GM18520 (cell line): ENCODE measurements at regions not wholly inside any gene's neighbourhood (a gene's known extent, or its start where the extent isn't known, plus 50 kb on each side); places are given as distances from the start of the nearest gene placed in this dataset.

Source experiments
- ATAC-seq: cut with Tn5 transposase; IDR thresholded peaks from one replicate; pipeline ENCODE4 v1.9.1; 2021; ENCODE audit not compliant: unreplicated experiment

DNA sequence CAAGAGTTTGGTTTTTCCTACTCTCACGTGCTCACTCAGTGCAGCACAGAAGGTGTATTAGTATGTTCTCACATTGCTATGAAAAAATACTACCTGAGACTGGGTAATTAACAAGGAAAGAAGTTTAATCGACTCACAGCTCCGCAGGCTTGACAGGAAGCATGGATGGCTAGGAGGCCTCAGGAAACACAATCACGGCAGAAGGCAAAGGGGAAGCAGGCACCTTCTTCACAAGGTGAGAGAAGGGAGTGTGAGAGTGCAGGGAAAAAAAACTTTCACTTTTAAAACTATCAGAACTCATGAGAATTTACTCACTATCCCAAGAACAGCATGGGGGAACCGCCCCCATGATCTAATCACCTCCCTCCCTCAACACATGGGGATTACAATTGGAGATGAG, 185.8 kb upstream of the TMPO start:
- ATAC-seq: no peak

DNA sequence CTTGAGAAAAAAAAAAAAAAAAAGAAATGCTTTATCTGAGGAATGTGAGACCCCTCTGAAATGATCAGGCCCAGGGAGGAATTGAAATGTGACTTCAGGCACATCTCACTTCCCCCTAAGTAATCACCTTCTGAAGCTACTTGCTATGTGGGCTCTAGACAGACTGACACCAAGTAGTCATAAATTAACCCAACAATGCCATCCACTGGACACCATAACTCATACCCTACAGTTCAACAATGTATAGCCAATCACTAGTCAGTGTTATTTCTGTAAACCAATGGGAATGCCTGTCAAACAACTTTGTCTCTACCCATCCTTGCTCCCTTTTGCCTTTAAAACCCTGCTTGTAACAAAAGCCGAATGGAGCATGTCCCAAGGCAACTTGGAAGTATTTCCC, 182.7 kb upstream of the TMPO start:
- peak; percentile 60 for ATAC-seq

DNA sequence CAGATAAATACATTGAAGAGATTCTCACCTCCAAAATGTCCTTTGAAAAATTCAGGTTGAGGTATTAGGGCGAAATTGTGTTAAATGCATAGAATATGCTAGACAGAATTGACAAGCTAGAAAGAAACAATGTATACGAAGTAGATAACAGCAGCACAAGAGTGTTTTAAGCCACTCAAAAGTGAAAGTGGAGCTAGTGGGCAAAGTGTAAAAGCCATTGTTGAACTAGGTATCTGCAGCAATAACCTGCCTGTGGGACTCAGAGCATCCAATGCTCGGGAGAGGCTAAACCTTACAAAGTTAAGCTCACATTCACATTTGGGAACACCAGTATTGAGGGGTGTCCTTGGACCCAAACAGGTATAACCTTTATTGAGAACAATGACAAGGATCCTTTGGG, 180.6 kb upstream of the TMPO start:
- no peak for ATAC-seq

DNA sequence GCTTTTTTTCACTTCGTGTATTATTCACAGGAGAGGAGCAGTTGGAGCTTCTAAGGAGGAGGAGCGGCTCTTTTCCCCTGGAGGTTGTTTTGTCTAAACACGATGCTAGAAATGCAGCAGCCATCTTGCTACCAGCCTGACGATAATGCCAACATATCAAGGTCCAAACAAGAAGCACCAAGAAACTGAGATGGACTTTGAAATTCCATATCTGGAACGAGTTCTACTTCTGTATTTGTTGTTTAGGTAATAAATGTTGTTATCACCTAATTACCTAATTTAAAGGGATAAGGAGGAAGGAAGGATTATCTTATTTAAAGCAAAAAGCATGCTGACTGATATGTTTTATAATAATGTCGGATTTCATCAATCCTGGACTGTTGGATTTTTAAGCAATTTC, 174.4 kb upstream of the TMPO start:
- ATAC-seq: no peak

DNA sequence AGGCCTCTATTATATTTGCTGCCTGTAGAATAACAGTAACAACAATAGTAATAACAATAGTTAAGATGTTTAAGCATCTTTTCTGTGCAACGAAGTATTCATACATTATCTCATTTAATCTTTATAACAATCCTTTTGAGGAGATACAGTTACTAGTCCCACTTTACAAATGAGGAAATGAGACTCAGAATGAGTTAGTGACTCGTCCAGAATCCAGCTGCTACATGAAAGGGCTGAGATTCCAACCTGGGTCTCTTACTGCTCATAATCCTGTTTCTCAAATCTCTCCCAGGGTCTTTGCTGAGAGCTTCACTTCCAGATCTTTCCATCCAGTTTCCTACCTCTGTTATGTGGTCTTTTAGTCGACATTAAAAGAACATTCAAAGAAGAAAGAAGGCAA, 173.7 kb upstream of the TMPO start:
- ATAC-seq: no peak

- no peak for ATAC-seq
These were observed 172.3 kb upstream of the TMPO start for GRCh38 chr12:98343002-98343567.

DNA sequence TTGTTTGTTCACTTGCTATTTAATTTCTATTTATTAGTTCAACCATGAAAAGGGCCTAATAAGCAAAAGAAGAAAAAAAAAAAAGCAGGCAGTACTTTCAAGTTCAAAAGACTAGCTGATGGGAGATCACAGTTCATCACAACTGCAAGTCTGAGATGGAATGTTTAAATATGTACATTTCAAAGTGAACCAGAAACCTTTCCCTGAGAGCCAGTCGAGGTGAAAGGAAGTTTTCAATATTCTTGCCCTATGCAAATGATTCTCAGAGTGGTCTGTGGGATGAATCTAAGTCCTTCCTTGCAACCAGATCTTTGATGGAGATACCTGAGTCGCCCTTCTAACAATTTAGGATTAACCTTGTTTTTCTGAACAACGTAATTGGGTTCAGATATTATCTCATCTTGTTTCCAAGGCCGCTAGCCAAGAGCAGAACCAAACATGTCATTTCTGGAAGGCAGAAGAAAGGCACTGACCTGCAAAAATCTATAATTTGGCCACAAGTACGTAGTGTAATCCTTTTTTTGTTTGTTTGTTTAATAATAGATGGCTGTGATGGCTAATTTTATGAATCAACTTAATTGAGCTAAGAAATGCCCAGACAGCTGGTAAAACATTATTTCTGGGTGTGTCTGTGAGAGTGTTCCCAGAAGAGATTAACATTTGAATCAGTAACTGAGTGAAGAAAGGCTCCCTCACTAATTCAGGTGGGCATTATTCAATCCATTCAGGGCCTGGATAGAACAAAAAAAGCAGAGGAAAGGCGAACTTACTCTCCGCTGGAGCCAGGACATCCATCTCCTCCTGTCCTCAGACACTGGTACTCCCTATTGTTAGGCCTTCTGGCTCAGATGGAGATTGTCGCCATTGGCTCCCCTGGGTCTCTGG, 171.1 kb upstream of the TMPO start:
- no peak for ATAC-seq

- no peak for ATAC-seq
These were observed 170.0 kb upstream of the TMPO start for GRCh38 chr12:98345308-98345876.

DNA sequence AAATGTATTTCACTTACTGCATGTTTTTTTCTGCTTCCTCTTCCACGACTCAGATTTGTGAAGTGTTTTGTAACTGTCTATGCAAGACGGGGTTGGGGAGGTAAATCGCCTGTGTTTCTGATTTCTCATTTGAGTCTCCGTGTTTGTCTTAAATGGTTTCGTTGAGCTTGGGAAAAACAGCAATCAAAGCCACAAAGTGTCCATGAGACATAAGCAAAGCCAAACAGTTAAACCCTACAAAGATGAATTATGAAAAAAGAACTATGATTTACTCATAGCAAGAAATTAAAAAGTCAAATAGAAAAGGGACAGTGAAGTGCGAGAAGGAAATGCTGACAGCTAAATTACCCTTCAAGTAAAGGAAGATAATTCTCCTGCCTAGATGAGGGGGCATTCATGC, 164.3 kb upstream of the TMPO start:
- ATAC-seq: no peak

- ATAC-seq: no peak
These were observed 163.6 kb upstream of the TMPO start for GRCh38 chr12:98351784-98352183.

DNA sequence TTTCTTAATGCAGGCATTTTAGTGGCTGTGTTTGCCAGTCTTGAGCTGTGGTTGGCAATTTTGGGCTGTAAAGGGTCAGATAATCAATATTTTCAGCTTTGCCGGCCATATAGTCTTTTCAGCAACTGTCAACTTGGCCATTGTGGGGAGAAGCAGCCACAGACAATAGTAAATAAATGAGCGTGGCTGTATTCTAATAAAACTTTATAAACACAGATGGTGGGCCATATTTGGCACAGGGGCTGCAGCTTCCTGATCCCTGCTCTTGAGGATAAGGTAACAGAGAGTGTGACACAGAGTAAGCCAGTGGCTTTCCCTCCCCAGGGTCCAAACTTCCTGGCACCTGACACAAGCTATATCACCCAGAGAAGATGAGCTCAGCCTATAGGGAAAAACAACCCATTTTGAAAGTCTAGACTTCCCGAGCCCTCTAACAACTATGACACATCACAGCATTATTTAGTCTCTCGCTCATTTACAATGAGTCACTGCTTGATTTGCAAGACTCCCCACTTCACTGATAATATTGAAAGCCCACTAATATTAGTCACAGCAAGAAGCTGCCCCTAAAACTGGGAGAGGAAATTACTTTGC, 163.1 kb upstream of the TMPO start:
- ATAC-seq: peak; percentile 64

DNA sequence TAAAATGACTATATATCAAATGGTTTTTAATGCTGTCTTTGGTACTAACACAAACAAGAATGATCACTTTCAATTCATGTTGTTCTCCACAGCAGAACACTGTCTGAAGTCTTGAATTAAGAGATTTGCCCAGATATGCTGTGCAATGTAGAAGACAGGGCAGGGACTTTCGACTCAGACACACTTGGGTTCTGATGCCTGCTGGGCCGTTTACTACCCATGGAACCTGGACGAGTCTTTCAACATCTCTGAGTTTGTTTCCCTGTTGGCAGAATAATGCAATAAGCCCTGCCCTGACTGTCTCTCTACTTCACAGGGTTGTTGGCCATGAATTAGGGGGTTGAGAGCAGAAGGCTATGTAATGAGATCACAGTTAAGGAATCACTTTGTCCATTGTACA, 162.6 kb upstream of the TMPO start:
- ATAC-seq: peak; percentile 18

GRCh38 chr12:98354520-98355035, 160.8 kb upstream of the TMPO start:
- ATAC-seq: no peak

DNA sequence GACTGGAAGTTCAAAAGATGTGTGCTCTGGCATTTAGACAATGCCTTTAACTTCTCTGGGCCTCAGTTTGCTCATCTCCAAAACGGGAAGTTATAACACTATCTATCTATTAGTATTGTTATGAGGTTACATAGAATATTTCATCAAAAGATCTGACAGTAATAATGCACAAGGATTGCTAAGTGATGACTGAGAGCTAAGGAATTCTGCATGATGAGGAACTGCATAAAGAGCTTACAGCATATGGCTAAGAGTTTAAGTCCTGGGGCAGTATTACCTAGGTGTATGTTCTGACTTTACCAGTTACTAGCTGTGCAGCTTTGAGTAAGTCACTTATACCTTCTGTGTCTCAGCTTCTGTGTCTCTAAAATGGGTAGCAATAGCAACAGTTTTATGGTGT, 160.1 kb upstream of the TMPO start:
- no peak for ATAC-seq

- no peak for ATAC-seq
These were observed 159.5 kb upstream of the TMPO start for GRCh38 chr12:98355933-98356332.

DNA sequence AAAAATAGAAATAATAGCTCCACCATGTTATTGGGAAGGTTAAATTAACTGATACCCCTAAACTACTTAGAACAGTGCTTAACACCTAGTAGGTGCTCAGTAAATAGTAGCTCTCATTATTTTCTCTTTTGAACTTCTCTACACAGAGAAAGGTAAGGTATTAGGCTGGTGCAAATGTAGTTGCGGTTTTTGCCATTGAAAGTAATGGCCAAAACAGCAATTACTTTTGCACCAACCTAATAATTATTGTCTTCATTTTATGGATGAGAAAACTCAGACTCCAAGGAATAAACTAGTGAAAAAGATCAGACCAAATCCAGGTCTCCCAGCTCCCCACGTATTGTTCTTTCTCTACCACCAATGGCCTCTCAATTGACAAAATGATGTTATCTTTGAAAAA, 157.2 kb upstream of the TMPO start:
- ATAC-seq: no peak

- ATAC-seq: no peak
These were observed 155.5 kb upstream of the TMPO start for GRCh38 chr12:98359856-98360255.

DNA sequence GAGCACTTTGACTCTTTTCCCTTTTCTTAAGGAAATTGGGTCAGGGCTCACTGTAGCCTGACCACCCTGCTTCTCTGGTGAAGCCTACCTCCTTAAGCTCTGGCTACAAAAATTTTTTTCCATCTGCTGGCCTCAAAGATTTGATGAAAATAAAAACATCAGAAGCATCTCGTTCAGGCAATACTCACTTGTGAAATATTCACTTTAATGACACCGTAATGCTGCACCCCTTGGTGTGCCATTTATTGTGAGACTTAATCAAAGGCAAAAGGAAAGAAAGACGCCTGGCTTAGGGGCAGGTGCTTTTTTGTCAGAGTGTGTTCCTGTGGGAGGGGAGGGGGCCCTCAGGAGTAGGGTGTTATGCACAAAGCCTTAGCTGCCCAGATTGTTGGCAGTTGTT, 155.0 kb upstream of the TMPO start:
- no peak for ATAC-seq

DNA sequence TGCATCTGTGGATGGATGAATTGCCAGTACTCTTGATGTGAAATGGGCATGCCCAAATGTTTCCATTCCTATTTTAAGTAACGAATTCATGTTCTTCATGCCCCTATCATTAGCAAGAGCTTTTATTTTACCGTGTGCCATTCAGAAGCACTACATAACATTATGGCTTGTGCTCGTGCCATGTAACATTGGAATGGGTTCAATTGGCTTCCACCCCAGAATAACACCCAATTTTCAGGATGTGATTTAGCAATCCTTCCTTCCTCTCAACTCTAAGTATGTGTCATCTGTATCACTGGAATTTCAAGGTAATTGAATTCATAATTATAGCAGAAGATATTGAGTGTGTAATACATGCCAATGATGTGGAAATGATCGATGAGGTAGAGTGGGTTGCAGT, 145.8 kb upstream of the TMPO start:
- ATAC-seq: no peak

- no peak for ATAC-seq
These were observed 144.4 kb upstream of the TMPO start for GRCh38 chr12:98370976-98371375.

DNA sequence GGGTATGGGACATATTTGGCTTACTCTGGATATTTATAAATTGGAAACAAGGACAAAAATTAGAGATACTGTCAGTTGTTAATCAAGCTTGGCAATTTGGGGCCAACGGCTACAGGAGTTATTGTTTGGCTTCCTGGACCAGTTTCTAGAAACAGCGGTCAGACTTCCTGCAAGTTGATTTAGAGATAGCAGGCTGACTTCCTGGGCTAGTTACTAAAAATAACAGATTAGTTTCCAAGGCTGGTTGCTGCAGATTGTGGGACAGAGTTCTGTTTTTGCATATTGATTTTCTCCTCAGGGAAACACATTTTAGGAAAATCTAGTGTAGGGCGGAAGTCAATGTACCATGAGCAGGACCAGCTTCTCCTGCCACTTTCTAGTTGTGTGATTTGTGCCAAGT, 144.0 kb upstream of the TMPO start:
- no peak for ATAC-seq
